ENCODE measurements at regions not wholly inside any gene's neighbourhood (a gene's known extent, or its start where the extent isn't known, plus 50 kb on each side); places are given as distances from the start of the nearest gene placed in this dataset.

- H3K36me3 Mint-ChIP-seq: no peaks in the 10 kb centered on the region
- H3K4me3 Mint-ChIP-seq: no peak overlapping the region
- Histone ChIP-seq H3K4me3 (ENCODE audit: low read length) (no peak overlapping the region), H3K27ac (ENCODE audit: low read length) (no peak overlapping the region), H3K27me3 (ENCODE audit: control insufficient read depth, insufficient read depth, low read length) (no peaks in the 10 kb centered on the region), H3K36me3 (ENCODE audit: control insufficient read depth, insufficient read depth, low read length) (no peaks in the 10 kb centered on the region), H3K4me1 (ENCODE audit: control insufficient read depth, insufficient read depth, low read length) (no peaks in the 10 kb centered on the region), H3K9me3 (ENCODE audit: control insufficient read depth, insufficient read depth, low read length) (no peaks in the 10 kb centered on the region)
- WGBS (ENCODE audit: insufficient coverage): 69% methylated on average over 3 of the region's 3 CpGs
- peaks cover 2 to 12% of the 10 kb centered on the region in 2 donors for H3K9me3 Mint-ChIP-seq
- H3K27me3 Mint-ChIP-seq (ENCODE audit: low read depth in 2 of 2): peaks cover 0 to 3% of the 10 kb centered on the region in 2 donors
- ATAC-seq (no peak), DNase-seq (no peak)
- intact Hi-C loops (cut with micrococcal nuclease): no loop called here
- no peaks in the 10 kb centered on the region for H3K4me1 Mint-ChIP-seq
- TF ChIP-seq CTCF (IDR thresholded peaks at IDR 0.05): no peak
- no peak overlapping the region for H3K27ac Mint-ChIP-seq
Observed at GRCh38 chr11:133677387-133677786, 145.1 kb upstream of the OPCML start.

GRCh38 chr11:133676265-133676664 lies 144.0 kb upstream of the OPCML start:
- Mint-ChIP-seq H3K36me3 (no peaks in the 10 kb centered on the region), H3K27ac (no peak overlapping the region), H3K27me3 (ENCODE audit: low read depth in 2 of 2) (peaks cover 0 to 3% of the 10 kb centered on the region in 2 donors), H3K9me3 (peaks cover 2 to 12% of the 10 kb centered on the region in 2 donors), H3K4me3 (no peak overlapping the region), H3K4me1 (no peaks in the 10 kb centered on the region)
- DNase-seq (no peak), ATAC-seq (no peak)
- Histone ChIP-seq H3K4me1 (ENCODE audit: control insufficient read depth, insufficient read depth, low read length) (no peaks in the 10 kb centered on the region), H3K27me3 (ENCODE audit: control insufficient read depth, insufficient read depth, low read length) (no peaks in the 10 kb centered on the region), H3K36me3 (ENCODE audit: control insufficient read depth, insufficient read depth, low read length) (no peaks in the 10 kb centered on the region), H3K9me3 (ENCODE audit: control insufficient read depth, insufficient read depth, low read length) (no peaks in the 10 kb centered on the region), H3K27ac (ENCODE audit: low read length) (no peak overlapping the region), H3K4me3 (ENCODE audit: low read length) (no peak overlapping the region)
- intact Hi-C loops (cut with micrococcal nuclease): no loop called here
- 81% methylated on average over 1 of the region's 1 CpG for WGBS (ENCODE audit: insufficient coverage)
- TF ChIP-seq CTCF (IDR thresholded peaks at IDR 0.05): no peak

GRCh38 chr11:133669371-133670053 lies 137.2 kb upstream of the OPCML start:
- Histone ChIP-seq H3K4me3 (ENCODE audit: low read length) (no peak overlapping the region), H3K4me1 (ENCODE audit: control insufficient read depth, insufficient read depth, low read length) (no peaks in the 10 kb centered on the region), H3K9me3 (ENCODE audit: control insufficient read depth, insufficient read depth, low read length) (no peaks in the 10 kb centered on the region), H3K36me3 (ENCODE audit: control insufficient read depth, insufficient read depth, low read length) (no peaks in the 10 kb centered on the region), H3K27me3 (ENCODE audit: control insufficient read depth, insufficient read depth, low read length) (no peaks in the 10 kb centered on the region), H3K27ac (ENCODE audit: low read length) (no peak overlapping the region)
- DNase-seq (no peak), ATAC-seq (no peak)
- no peaks in the 10 kb centered on the region for H3K9me3 Mint-ChIP-seq
- 54% methylated on average over 12 of the region's 12 CpGs for WGBS (ENCODE audit: insufficient coverage)
- H3K27ac Mint-ChIP-seq: no peak overlapping the region
- H3K4me3 Mint-ChIP-seq: no peak overlapping the region
- intact Hi-C loops (cut with micrococcal nuclease): no loop called here
- no peak for TF ChIP-seq CTCF (IDR thresholded peaks at IDR 0.05)
- H3K36me3 Mint-ChIP-seq: no peaks in the 10 kb centered on the region
- H3K4me1 Mint-ChIP-seq: no peaks in the 10 kb centered on the region
- peaks cover 0 to 2% of the 10 kb centered on the region in 2 donors for H3K27me3 Mint-ChIP-seq (ENCODE audit: low read depth in 2 of 2)
